NCI-H526 (cell line): ENCODE measurements at regions not wholly inside any gene's neighbourhood (a gene's known extent, or its start where the extent isn't known, plus 50 kb on each side); places are given as distances from the start of the nearest gene placed in this dataset.

Experiments
- DNase-seq, 2 experiments: peaks; one replicate each; lab custom pipeline; 2025; lab: John Stamatoyannopoulos, UW

DNA sequence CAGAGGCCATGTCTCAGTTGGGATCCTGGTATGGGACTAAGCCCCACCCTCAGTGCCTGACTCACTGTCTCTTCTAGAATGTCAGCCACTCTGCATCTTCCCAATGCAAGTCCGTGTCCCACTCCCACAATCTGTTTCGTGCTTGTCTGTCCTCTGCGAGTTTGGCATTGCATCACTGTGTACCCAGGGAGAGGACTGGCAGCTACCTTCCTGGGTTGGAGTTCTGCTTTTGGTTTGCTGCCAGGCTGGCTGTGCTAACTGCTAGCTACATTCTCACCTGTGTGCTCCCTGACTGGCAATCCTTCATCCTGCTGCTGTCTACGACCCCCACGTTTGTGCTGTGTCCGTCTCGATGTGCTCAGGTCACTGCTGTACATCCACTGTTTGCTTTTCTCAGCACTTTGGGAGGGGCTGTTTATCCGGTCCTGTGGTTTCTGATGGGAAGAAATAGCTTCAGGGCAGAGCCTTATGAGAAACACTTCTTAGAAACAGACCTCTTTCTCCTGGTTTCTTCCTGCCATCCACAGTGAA, 56.0 kb upstream of the GLI3 start:
- DNase-seq = no peak

DNA sequence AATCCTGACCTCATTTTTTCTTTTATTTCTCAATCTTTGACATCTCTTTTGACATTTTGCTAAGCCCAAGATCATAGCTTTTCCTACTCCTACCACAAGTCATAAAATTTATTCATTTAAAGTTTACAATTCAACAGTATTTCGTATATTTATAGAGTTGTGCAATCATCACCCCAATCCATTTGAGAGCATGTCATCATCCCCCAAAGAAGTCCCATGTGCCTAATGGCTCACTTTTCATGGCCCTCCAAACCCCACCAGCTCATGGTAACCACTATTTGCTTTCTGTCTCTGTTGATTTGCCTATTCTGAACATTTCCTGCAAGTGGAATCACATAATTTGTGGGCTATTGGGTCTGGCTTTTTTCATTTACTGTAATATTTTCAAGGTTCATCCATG, 52.5 kb upstream of the GLI3 start:
- DNase-seq = no peak
